ENCODE measurements at regions not wholly inside any gene's neighbourhood (a gene's known extent, or its start where the extent isn't known, plus 50 kb on each side); places are given as distances from the start of the nearest gene placed in this dataset.
"Not testable (repeated sequence)": the region's sequence is repeated elsewhere in the genome, so short reads cannot be mapped to it uniquely, and the experiment has no call there.

DNA sequence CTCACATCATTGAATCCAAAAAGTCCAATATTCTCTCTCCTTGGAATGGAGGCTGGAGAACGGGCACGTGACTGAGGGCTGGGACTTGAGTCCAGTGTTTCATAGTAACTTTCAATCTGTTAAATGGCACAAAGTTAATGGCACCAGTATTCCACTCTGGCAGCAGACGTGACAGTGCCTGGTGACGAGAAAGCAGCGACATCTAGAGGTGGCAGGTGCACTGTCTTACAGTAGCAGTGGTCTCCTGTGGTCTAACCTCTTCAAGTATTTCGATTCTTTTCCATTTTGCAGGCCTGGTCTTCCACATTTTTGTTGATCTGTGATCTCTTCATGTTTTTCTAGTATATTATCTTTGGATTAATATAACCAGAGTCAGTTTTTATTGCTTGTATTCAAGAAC, 107.1 kb downstream of the OXSM start:
- no peak for DNase-seq

- no peak for DNase-seq
Measured at GRCh38 chr3:25899352-25900101, 109.6 kb downstream of the OXSM start.

DNA sequence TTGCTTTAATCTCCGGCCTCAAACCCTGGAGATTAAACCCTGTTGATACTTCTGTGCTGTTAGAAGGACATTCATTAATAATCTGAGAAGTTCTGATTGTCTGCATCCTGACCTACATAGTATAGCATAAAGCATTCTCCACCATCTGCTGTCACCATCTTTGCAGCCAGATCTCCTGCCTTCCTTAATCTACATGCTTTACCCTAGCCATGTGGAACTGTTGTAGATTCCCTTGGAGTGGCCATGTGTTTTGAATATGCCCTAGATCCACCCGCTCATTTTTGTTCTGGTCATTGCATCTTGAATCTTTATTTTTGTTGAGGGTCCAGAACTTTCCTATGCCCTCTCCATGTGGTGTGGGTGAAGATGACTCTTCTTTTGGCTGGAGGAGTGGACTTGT, 110.3 kb downstream of the OXSM start:
- DNase-seq: no peak

DNA sequence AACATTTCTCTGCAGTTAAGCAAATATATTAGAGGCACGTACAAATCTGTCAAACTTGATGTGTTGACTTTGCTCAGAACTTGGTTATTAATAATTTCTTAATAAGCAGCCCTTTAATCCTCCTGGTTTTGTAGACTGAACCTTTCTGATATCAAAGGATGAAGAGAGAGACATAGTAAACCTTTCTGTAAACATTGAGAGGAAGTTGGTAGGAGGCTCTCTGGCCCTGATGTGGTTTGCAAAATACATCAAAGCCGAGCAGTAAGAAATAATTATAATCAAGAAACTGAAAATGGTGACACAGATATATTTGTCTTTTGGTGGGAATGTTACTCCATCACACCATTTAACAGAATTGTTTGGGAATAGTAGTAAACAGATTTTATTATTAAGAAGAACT, 111.9 kb downstream of the OXSM start:
- DNase-seq: no peak

DNA sequence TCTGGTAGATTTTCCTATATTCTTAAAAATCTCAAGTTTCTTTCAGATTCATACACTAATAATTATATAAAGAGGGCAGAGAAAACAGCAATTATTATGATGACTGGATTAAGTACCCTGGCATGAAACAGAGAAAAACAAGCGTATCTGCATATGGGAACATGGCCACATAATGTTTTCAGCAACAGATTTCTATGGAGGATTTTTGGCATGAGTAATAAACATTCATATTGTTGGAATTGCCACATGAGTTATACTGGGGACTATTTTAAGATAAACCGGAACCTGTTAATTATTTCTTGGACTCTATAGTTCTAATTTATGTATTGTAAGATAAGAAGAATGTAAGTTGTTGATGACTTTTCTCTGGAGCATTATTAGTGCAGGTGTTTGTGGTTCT, 112.7 kb downstream of the OXSM start:
- DNase-seq: no peak

GRCh38 chr3:25903371-25904129, 113.7 kb downstream of the OXSM start:
- DNase-seq: no peak

- no peak for DNase-seq
Measured at GRCh38 chr3:25904206-25904605, 114.3 kb downstream of the OXSM start.

DNA sequence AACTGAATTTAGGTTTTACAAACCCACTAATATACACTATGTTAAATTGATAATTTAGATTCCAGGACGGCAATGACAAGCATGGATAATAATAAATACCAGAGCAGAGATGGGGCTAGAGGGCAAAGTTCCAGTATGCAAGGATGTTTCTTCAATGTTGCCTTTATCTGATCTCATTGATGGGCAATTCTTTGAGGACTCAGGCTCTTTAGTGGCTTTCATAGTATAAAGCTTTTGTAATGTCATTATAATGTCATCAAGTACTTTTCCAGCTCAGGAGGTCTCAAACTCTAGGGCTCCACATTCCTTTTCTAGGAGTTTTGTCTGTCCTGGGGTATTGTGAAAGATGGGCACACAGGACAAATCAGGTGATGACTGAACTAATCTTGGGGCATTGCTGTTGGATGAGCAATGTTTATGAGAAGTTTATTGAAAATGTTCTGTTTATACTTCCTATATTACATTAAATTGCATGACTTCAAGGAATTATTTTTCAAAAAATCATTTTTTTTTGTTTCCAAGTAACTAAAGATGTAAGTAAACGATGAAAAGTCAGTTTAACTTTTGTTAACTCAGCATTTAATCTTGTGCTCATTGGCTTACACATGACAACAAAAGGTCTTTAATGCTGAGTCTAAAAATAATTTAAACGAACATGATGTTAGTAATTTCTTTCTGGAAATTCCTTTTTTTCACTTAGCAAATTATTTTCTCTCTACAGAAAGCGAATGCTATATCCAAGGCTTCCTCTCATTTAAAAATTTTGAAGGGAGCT, 116.4 kb downstream of the OXSM start:
- no peak for DNase-seq

- DNase-seq: no peak
Measured at GRCh38 chr3:25907081-25907480, 117.2 kb downstream of the OXSM start.

DNA sequence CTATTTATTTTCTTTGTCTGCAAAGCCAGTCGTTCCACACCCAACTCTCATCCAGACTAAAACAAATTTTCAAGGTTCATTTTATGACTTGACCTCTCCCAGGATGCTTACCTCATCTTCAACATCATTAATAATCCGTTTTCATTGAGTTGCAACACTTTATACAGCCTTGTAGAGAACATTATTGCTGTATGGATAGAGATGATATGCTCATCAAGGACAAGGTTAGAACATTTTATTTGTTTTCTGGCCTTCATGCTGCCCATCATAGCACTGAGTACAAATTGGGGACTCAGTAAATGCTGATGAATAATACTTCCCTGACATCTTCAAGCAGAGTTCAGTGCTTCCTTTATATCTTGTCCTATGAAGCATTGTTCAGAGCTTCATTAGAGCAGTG, 120.2 kb downstream of the OXSM start:
- DNase-seq: no peak

GRCh38 chr3:25910997-25911396, 121.1 kb downstream of the OXSM start:
- peak; percentile 45 to 70 for DNase-seq

DNA sequence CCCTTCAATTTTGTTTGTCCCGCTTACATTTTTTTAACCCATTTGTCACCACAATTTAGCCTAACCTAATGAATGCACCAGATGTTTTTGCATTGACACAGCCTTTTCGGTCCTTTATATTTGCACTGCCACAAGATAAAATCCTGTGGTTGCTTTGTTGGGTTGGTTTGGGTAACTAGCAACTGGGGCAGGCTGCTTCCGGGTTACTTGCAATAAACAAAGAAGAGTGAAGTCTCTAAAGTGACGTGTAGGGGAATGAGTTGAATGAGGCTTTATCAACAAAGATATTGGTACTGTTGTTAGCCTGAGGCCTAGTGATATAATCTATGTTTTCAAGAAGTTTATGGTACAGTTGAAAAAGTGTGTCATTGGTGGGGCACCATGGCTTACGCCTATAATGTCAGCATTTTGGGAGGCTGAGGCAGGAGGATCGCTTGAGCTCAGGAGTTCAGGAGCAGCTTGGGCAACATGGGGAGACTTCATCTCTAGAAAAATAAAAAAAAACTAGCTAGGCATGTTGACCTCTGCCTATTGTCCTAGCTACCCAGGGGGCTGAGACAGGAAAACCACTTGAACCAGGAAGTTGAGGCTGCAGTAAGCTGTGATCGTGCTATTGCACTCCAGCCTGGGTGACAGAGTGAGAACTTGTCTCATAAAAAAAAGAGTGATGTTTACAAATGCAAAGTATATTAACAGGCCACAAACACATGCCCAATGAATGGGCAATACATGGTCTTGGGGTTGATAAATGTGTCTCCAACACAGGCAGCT, 121.8 kb downstream of the OXSM start:
- DNase-seq: no peak

- DNase-seq: no peak
Measured at GRCh38 chr3:25913179-25913578, 123.3 kb downstream of the OXSM start.

- no peak for DNase-seq
Measured at GRCh38 chr3:25915673-25916072, 125.8 kb downstream of the OXSM start.

GRCh38 chr3:25916321-25916720, 126.4 kb downstream of the OXSM start:
- DNase-seq: no peak

GRCh38 chr3:25931967-25932366, 142.1 kb downstream of the OXSM start:
- DNase-seq: not testable (repeated sequence)

DNA sequence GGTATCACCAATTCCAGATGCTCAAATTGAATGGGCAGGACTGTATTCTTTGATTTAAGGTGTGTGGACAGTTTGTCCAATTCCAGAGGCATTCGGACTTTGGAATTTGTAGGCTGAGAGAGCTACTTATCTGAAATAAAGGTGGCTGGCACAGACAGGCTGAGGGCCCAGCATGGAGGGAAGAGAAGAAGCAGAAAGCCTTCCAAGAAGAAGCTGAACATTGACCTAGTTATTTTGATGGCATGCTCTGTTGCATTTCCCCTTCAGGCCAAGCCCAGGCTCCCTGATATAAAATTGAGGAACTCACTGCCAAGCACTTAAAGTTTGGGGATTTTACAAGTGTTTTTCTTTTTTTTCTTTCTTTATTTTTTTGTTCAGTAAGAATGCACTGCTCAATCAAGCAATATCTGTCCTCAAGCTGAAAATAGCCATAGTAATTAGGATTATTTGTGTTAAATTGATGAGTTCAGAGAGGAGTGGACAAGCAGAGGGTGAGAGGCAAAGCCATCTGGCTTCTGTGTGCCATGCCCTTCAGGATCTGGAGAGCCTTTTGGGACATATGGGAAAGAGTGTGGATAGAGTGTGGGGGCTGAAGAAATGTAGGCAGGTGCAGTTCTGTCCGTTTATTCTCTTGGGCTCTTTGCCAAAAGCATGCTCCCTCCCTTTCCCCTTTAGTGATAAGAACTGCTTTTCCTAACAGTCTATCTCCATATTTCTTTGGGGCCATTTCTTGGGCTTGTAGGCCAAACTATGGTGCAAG, 148.9 kb downstream of the OXSM start:
- no peak for DNase-seq

DNA sequence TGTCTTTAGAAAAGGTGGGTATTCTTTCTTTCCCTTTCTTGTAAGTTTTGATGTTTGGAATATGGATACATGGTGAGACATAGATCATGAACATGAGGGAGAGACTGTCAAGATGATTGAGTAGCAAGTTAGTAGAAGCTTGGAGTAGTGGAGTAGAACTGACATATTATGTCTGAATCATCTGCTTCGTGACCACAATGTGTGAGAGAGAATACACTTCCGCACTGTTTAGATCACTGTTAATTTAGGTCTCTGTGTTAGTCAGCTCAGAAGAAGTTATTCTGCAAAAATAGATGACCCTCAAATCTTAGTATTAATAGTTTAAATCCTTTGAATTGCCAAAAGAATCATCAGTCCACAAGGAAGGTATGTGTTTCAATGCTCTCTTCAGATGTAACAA, 151.0 kb downstream of the OXSM start:
- DNase-seq: no peak

GRCh38 chr3:25944329-25944728, 154.4 kb downstream of the OXSM start:
- no peak for DNase-seq

GRCh38 chr3:25945366-25945765, 155.5 kb downstream of the OXSM start:
- DNase-seq: no peak

GRCh38 chr3:25945836-25946235, 155.9 kb downstream of the OXSM start:
- no peak for DNase-seq

DNA sequence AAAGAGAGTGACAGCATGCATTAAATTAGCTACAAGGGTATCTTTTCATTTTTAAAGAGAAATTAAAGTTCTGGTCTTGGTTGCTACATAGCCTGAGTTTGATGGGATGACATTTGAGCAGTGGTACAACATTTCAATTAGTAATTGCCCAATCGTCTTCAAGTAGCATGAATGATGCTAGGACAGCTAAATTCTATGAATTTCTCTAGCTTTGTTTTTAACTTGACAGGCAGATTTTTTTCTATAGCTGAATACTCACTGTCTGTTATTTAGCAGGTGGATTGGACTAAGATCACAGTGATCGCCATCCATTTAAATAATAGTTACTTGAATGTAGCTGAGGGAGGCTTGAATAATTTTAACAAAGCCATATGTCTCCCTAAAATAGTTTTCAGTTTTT, 162.2 kb downstream of the OXSM start:
- no peak for DNase-seq
